ENCODE measurements at regions not wholly inside any gene's neighbourhood (a gene's known extent, or its start where the extent isn't known, plus 50 kb on each side); places are given as distances from the start of the nearest gene placed in this dataset.

DNA sequence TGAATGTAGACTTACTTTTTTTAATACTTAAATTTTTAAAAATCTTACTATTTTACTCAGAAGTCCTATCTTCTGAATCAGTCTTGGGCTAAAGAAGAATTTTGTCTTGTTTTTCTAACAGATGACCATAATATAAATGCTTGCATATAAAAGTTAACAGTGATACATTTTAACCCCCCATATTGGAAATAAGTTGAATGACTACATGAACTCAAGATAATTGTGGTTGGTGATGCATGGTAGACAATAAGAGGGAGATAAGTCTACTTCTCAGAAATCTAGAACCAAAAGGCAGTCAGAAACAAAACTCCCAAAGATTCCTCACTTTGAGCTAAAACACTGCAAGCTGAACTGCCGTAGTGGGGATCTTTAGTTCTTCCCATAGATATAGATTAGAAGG is 868.4 kb upstream of the SOX9 start:
- no peaks in the 10 kb centered on the region for H3K9me3 ChIP-seq (ENCODE audit: control insufficient read depth in 4 of 4, low read length in 3 of 4)
- no peaks in the 10 kb centered on the region for H3K27me3 ChIP-seq (ENCODE audit: control insufficient read depth in 4 of 4, insufficient read depth in 4 of 4, low read length in 3 of 4)
- no peak overlapping the region for H3K4me3 ChIP-seq (ENCODE audit: low read depth in 1 of 3, low read length in 3 of 3)
- H3K36me3 ChIP-seq (ENCODE audit: control insufficient read depth in 4 of 4, insufficient read depth in 3 of 4, low read depth in 1 of 4, low read length in 3 of 4), result no peaks in the 10 kb centered on the region
- WGBS, result 30% methylated on average over 1 of the region's 1 CpG
- H3K4me1 ChIP-seq (ENCODE audit: control insufficient read depth in 4 of 4, insufficient read depth in 4 of 4, low read length in 3 of 4), result no peaks in the 10 kb centered on the region
- TF ChIP-seq, protein P1, sequence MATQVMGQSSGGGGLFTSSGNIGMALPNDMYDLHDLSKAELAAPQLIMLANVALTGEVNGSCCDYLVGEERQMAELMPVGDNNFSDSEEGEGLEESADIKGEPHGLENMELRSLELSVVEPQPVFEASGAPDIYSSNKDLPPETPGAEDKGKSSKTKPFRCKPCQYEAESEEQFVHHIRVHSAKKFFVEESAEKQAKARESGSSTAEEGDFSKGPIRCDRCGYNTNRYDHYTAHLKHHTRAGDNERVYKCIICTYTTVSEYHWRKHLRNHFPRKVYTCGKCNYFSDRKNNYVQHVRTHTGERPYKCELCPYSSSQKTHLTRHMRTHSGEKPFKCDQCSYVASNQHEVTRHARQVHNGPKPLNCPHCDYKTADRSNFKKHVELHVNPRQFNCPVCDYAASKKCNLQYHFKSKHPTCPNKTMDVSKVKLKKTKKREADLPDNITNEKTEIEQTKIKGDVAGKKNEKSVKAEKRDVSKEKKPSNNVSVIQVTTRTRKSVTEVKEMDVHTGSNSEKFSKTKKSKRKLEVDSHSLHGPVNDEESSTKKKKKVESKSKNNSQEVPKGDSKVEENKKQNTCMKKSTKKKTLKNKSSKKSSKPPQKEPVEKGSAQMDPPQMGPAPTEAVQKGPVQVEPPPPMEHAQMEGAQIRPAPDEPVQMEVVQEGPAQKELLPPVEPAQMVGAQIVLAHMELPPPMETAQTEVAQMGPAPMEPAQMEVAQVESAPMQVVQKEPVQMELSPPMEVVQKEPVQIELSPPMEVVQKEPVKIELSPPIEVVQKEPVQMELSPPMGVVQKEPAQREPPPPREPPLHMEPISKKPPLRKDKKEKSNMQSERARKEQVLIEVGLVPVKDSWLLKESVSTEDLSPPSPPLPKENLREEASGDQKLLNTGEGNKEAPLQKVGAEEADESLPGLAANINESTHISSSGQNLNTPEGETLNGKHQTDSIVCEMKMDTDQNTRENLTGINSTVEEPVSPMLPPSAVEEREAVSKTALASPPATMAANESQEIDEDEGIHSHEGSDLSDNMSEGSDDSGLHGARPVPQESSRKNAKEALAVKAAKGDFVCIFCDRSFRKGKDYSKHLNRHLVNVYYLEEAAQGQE (IDR thresholded peaks at IDR 0.05), result no peak
- TF ChIP-seq RXRA (IDR thresholded peaks at IDR 0.05) (no peak), HNF4A (conservative IDR thresholded peaks at IDR 0.05) (no peak)
- no peak overlapping the region for H3K9ac ChIP-seq (ENCODE audit: low read depth in 1 of 2, low read length in 2 of 2)
- DNase-seq (ENCODE audit: low spot score), result no peak
- H3K27ac ChIP-seq (ENCODE audit: low read depth in 1 of 2, low read length in 2 of 2), result no peak overlapping the region

DNA sequence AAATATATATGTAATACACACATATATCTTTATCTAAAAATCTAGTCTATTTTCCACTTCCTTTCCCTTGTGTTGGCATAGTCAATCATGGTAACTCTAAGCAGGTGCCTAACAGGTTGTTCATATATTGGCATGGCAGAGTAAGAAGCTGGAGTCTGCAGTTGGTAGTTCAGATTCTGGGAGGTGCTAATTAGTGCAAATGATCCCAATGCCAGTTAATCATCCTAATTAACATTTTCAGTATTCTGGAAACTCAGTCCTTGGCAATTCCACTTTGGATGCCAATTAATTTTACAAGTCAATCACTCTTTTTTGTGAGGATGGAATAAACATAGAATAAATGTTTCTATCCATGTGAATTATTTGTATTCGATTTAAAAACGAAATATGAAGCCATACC is 863.7 kb upstream of the SOX9 start:
- no peaks in the 10 kb centered on the region for H3K9me3 ChIP-seq (ENCODE audit: control insufficient read depth in 4 of 4, low read length in 3 of 4)
- no peak overlapping the region for H3K4me3 ChIP-seq (ENCODE audit: low read depth in 1 of 3, low read length in 3 of 3)
- H3K27me3 ChIP-seq (ENCODE audit: control insufficient read depth in 4 of 4, insufficient read depth in 4 of 4, low read length in 3 of 4), result no peaks in the 10 kb centered on the region
- H3K9ac ChIP-seq (ENCODE audit: low read depth in 1 of 2, low read length in 2 of 2), result no peak overlapping the region
- 86% methylated on average over 2 of the region's 2 CpGs for WGBS
- H3K36me3 ChIP-seq (ENCODE audit: control insufficient read depth in 4 of 4, insufficient read depth in 3 of 4, low read depth in 1 of 4, low read length in 3 of 4), result no peaks in the 10 kb centered on the region
- H3K27ac ChIP-seq (ENCODE audit: low read depth in 1 of 2, low read length in 2 of 2), result no peak overlapping the region
- no peak for TF ChIP-seq FOXA2 (IDR thresholded peaks at IDR 0.05)
- TF ChIP-seq JUND (IDR thresholded peaks at IDR 0.05), result no peak
- no peak for TF ChIP-seq EGR1 (IDR thresholded peaks at IDR 0.05; ENCODE audit: low read depth in 2 of 2)
- TF ChIP-seq, protein P2, sequence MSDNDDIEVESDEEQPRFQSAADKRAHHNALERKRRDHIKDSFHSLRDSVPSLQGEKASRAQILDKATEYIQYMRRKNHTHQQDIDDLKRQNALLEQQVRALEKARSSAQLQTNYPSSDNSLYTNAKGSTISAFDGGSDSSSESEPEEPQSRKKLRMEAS (IDR thresholded peaks at IDR 0.05), result no peak
- TF ChIP-seq SP1 (IDR thresholded peaks at IDR 0.05), result no peak
- TF ChIP-seq, protein P1 (IDR thresholded peaks at IDR 0.05), result no peak
- no peak for TF ChIP-seq RAD21 (IDR thresholded peaks at IDR 0.05)
- TF ChIP-seq HNF4A (conservative IDR thresholded peaks at IDR 0.05), result no peak
- no peak for TF ChIP-seq GABPA (IDR thresholded peaks at IDR 0.05 in 1 of 2, conservative IDR thresholded peaks at IDR 0.05 in 1 of 2)
- TF ChIP-seq, protein P3, sequence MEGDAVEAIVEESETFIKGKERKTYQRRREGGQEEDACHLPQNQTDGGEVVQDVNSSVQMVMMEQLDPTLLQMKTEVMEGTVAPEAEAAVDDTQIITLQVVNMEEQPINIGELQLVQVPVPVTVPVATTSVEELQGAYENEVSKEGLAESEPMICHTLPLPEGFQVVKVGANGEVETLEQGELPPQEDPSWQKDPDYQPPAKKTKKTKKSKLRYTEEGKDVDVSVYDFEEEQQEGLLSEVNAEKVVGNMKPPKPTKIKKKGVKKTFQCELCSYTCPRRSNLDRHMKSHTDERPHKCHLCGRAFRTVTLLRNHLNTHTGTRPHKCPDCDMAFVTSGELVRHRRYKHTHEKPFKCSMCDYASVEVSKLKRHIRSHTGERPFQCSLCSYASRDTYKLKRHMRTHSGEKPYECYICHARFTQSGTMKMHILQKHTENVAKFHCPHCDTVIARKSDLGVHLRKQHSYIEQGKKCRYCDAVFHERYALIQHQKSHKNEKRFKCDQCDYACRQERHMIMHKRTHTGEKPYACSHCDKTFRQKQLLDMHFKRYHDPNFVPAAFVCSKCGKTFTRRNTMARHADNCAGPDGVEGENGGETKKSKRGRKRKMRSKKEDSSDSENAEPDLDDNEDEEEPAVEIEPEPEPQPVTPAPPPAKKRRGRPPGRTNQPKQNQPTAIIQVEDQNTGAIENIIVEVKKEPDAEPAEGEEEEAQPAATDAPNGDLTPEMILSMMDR (IDR thresholded peaks at IDR 0.05; ENCODE audit: low read depth, low read length, missing input control), result no peak
- no peak for TF ChIP-seq NR2F2 (IDR thresholded peaks at IDR 0.05)
- TF ChIP-seq, protein P4, sequence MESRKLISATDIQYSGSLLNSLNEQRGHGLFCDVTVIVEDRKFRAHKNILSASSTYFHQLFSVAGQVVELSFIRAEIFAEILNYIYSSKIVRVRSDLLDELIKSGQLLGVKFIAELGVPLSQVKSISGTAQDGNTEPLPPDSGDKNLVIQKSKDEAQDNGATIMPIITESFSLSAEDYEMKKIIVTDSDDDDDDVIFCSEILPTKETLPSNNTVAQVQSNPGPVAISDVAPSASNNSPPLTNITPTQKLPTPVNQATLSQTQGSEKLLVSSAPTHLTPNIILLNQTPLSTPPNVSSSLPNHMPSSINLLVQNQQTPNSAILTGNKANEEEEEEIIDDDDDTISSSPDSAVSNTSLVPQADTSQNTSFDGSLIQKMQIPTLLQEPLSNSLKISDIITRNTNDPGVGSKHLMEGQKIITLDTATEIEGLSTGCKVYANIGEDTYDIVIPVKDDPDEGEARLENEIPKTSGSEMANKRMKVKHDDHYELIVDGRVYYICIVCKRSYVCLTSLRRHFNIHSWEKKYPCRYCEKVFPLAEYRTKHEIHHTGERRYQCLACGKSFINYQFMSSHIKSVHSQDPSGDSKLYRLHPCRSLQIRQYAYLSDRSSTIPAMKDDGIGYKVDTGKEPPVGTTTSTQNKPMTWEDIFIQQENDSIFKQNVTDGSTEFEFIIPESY (IDR thresholded peaks at IDR 0.05), result no peak
- TF ChIP-seq TAF1 (conservative IDR thresholded peaks at IDR 0.05), result no peak
- no peak for TF ChIP-seq HNF4G (IDR thresholded peaks at IDR 0.05)
- DNase-seq (ENCODE audit: low spot score), result no peak
- H3K4me1 ChIP-seq (ENCODE audit: control insufficient read depth in 4 of 4, insufficient read depth in 4 of 4, low read length in 3 of 4), result no peaks in the 10 kb centered on the region

Data from liver (tissue), 8 donors.